ENCODE measurements at regions not wholly inside any gene's neighbourhood (a gene's known extent, or its start where the extent isn't known, plus 50 kb on each side); places are given as distances from the start of the nearest gene placed in this dataset.

DNA sequence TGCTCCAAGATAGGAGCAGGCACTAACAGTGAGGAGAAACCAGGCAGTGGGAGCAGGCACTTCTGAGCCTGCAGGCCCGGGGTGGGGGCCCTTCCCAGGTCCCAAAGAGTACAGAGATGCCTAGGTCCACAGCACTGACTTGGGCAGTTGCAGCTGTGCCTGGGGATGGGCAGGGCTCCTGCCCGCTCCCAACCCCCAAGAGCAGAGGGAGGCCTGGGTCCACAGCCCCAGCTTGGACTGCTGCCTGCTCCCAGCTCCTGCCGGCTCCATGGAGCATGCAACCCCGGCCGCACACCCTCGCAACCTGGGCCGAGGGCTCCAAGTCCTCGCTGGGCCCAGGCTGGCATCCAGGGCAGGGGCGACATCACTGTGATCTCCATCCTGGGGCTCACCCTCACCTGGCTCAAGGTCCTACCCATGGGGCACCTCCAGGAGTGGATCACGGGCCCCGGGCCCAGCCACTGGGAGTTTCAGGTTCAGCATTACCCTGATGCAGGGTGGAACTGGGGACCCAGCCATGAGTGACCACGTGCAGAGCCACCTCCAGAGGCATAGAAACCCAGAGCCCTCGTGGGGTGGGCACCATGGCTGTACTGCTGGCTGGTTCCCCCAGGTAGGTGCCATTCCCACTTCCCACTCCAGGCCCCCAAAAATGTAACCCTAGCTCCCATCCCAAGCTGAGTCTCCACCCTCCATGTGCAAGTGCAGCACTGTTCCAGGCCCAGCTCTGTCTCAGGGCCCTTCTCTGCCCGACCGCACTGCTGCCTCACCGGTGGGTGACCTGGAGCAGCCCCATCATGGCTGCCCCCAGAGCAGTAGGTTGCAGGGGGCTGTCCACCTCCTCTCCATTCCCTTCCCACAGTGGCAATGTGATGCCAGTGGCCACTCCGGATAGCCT lies 325.6 kb downstream of the NR4A2 start:
- Histone ChIP-seq H3K4me3 (no peak overlapping the region), H3K4me1 (no peaks in the 10 kb centered on the region), H3K27ac (no peak overlapping the region), H3K9me3 (no peaks in the 10 kb centered on the region), H3K27me3 (no peaks in the 10 kb centered on the region), H3K36me3 (no peaks in the 10 kb centered on the region)
- TF ChIP-seq POLR2AphosphoS5 (IDR thresholded peaks at IDR 0.05) (no peak), EP300 (IDR thresholded peaks at IDR 0.05) (no peak), POLR2A (IDR thresholded peaks at IDR 0.05) (no peak)
- TF ChIP-seq, protein P1, sequence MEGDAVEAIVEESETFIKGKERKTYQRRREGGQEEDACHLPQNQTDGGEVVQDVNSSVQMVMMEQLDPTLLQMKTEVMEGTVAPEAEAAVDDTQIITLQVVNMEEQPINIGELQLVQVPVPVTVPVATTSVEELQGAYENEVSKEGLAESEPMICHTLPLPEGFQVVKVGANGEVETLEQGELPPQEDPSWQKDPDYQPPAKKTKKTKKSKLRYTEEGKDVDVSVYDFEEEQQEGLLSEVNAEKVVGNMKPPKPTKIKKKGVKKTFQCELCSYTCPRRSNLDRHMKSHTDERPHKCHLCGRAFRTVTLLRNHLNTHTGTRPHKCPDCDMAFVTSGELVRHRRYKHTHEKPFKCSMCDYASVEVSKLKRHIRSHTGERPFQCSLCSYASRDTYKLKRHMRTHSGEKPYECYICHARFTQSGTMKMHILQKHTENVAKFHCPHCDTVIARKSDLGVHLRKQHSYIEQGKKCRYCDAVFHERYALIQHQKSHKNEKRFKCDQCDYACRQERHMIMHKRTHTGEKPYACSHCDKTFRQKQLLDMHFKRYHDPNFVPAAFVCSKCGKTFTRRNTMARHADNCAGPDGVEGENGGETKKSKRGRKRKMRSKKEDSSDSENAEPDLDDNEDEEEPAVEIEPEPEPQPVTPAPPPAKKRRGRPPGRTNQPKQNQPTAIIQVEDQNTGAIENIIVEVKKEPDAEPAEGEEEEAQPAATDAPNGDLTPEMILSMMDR (IDR thresholded peaks at IDR 0.05): no peak
- WGBS, 2 donors: 85 to 89% methylated on average over 4 to 14 of the region's 17 CpGs
- peak in 1 of 2 donors; percentile 58 for DNase-seq
- peak; percentile 40 for ATAC-seq (ENCODE audit: low FRiP score in 2 of 2)

DNA sequence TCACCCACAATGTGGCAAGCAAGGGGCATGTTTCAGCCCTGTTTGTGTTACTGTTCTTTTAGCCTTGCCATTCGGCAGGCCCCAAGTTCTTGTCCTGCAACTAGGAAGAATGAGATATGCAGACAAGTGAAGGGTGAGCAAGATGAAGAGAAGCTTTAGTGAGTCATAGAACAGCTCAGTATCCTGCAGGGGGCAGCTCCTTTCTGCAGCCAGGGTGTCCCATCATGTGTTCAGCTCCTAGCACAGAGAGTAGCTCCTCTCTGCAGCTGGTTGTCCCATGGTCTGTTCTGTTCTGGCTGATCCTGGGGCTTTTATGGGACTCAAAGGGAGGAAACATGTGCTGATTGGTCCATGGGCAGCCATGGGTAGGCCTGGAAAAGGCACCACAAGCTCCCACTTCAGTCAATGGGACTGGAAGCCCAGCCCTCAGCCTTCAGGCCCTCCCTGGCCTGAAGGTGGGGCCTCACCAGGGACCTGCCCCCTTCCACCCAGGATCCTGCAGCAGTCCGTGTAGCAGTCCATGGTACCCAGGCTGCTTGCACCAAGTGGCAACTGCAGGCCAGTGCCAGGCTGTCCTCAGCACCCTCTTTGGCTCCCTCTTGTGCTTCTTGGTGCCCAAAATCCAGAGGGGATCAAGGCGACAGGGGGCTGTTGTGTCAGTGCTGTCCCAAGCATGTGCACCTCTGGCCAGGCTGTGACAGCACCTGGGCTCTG lies 326.4 kb downstream of the NR4A2 start:
- TF ChIP-seq POLR2A (IDR thresholded peaks at IDR 0.05): no peak
- no peak for TF ChIP-seq POLR2AphosphoS5 (IDR thresholded peaks at IDR 0.05)
- TF ChIP-seq, protein P1 (IDR thresholded peaks at IDR 0.05): no peak
- no peak for TF ChIP-seq EP300 (IDR thresholded peaks at IDR 0.05)
- 78 to 84% methylated on average over 1 to 3 of the region's 3 CpGs for WGBS, 2 donors
- no peaks in the 10 kb centered on the region for H3K9me3 ChIP-seq
- no peaks in the 10 kb centered on the region for H3K36me3 ChIP-seq
- H3K27ac ChIP-seq: no peak overlapping the region
- DNase-seq (no peak), ATAC-seq (ENCODE audit: low FRiP score in 2 of 2) (peak; percentile 43 to 44)
- no peaks in the 10 kb centered on the region for H3K27me3 ChIP-seq
- H3K4me1 ChIP-seq: no peaks in the 10 kb centered on the region
- no peak overlapping the region for H3K4me3 ChIP-seq

DNA sequence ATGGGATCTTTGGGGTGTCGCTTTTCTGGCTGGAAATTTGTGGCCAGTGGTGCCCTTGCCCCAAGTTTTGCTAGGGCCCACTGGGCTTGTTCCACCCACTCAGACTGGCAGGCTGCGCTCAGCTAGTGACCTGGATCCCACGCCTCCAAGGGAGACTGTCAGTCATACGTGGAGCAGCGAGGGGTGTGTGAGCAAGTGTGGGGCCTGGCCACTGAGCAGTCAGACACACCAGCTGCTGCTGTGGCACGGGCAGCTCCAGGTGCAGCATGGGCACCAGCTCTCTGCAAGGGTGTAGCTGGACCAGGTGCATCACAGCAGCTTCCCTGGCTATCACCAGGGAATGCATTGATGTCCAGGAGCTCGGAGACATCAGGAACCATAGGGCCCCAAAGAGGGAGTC lies 327.0 kb downstream of the NR4A2 start:
- WGBS, 2 donors: 83 to 88% methylated on average over 2 to 7 of the region's 7 CpGs
- no peak for TF ChIP-seq POLR2A (IDR thresholded peaks at IDR 0.05)
- TF ChIP-seq EP300 (IDR thresholded peaks at IDR 0.05): no peak
- TF ChIP-seq, protein P1 (IDR thresholded peaks at IDR 0.05): no peak
- no peak for TF ChIP-seq POLR2AphosphoS5 (IDR thresholded peaks at IDR 0.05)
- Histone ChIP-seq H3K4me1 (no peaks in the 10 kb centered on the region), H3K27me3 (no peaks in the 10 kb centered on the region), H3K36me3 (no peaks in the 10 kb centered on the region), H3K4me3 (no peak overlapping the region), H3K9me3 (no peaks in the 10 kb centered on the region), H3K27ac (no peak overlapping the region)
- DNase-seq: peak in 1 of 2 donors; percentile 52
- ATAC-seq (ENCODE audit: low FRiP score in 2 of 2): peak; percentile 34 to 50

DNA sequence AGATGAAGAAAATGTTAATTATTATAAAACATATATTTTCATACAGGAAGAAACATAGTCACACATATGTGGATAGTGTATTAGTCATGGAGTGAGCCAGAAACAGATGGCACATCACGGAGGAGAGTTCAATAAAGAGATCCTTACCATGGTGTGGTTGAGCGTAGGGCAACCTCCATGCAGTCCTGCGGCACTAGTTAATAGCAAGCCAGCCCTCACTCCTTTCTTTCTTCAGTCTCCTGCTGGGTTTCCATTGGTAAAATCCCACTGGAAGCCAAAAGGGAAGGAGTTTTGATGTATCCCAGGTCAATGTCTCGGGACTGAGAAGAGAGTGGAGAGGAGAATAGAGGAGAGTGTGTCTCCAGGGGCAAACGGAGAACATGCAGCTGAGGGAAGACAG lies 328.1 kb downstream of the NR4A2 start:
- Histone ChIP-seq H3K4me1 (no peaks in the 10 kb centered on the region), H3K36me3 (no peaks in the 10 kb centered on the region), H3K4me3 (no peak overlapping the region), H3K27me3 (no peaks in the 10 kb centered on the region), H3K9me3 (no peaks in the 10 kb centered on the region), H3K27ac (no peak overlapping the region)
- TF ChIP-seq, protein P1 (IDR thresholded peaks at IDR 0.05): no peak
- TF ChIP-seq POLR2AphosphoS5 (IDR thresholded peaks at IDR 0.05): no peak
- no peak for TF ChIP-seq POLR2A (IDR thresholded peaks at IDR 0.05)
- no peak for TF ChIP-seq EP300 (IDR thresholded peaks at IDR 0.05)
- no peak for DNase-seq
- no peak for ATAC-seq (ENCODE audit: low FRiP score in 2 of 2)
- WGBS, 2 donors: 73 to 86% methylated on average over 5 of the region's 5 CpGs
